Keratinocyte (primary cell): ENCODE measurements at regions not wholly inside any gene's neighbourhood (a gene's known extent, or its start where the extent isn't known, plus 50 kb on each side); places are given as distances from the start of the nearest gene placed in this dataset.

Experiments
- DNase-seq: peaks from one replicate; pipeline ENCODE4 v3.0.0-alpha.2; 2011; ENCODE audit warnings: low read depth, missing footprints, low spot score
- FAIRE-seq: peaks from 2 replicates; lab custom pipeline; 2011; peaks lifted over from hg19 to GRCh38; lab: Jason Lieb, UNC
- H2AFZ ChIP-seq: 2 replicates; pipeline ENCODE4 v1.6.0; 2012; ENCODE audit warnings: low read length, control low read depth, inconsistent platforms; ENCODE audit not compliant: control insufficient read depth
- H3K27ac ChIP-seq: 2 replicates; pipeline ENCODE4 v1.5.1; 2011; ENCODE audit warnings: low read length; ENCODE audit not compliant: control insufficient read depth, insufficient read depth
- H3K27me3 ChIP-seq: 3 replicates; pipeline ENCODE4 v1.6.0; 2011; ENCODE audit warnings: low read length; ENCODE audit not compliant: control insufficient read depth, insufficient read depth; ENCODE audit errors: extremely low read depth
- H3K36me3 ChIP-seq, 2 experiments: 2 replicates in 1 of 2; 3 replicates in 1 of 2; pipeline ENCODE4 v1.5.1; 2011; ENCODE audit warnings: low read length in 2 of 2, mild to moderate bottlenecking in 1 of 2; ENCODE audit not compliant: control insufficient read depth in 2 of 2, insufficient read depth in 2 of 2; ENCODE audit errors: extremely low read depth in 1 of 2
- H3K4me1 ChIP-seq: 3 replicates; pipeline ENCODE4 v1.5.1; 2011; ENCODE audit warnings: low read length; ENCODE audit not compliant: control insufficient read depth, insufficient read depth; ENCODE audit errors: extremely low read depth
- H3K4me2 ChIP-seq: 3 replicates; pipeline ENCODE4 v1.6.0; 2011; ENCODE audit warnings: low read depth, low read length; ENCODE audit not compliant: control insufficient read depth, insufficient read depth; ENCODE audit errors: extremely low read depth
- H3K4me3 ChIP-seq, 3 experiments: fragments of 200-600 bp in 1 of 3; sonication (generic) in 1 of 3; 2 replicates in 2 of 3; 3 replicates in 1 of 3; pipeline ENCODE4 v1.5.1; 2011 to 2016; ENCODE audit warnings: low read length in 3 of 3, mild to moderate bottlenecking in 3 of 3, control low read depth in 2 of 3, inconsistent platforms in 1 of 3, low read depth in 1 of 3, mixed read lengths in 1 of 3, mixed run types in 1 of 3, moderate library complexity in 1 of 3; ENCODE audit not compliant: control insufficient read depth in 2 of 3, insufficient read depth in 2 of 3; ENCODE audit errors: extremely low read depth in 1 of 3
- H3K79me2 ChIP-seq: 2 replicates; pipeline ENCODE4 v1.6.0; 2012; ENCODE audit warnings: low read length; ENCODE audit not compliant: control insufficient read depth, insufficient read depth
- H3K9ac ChIP-seq: 3 replicates; pipeline ENCODE4 v1.6.0; 2011; ENCODE audit warnings: low read length; ENCODE audit not compliant: control insufficient read depth, insufficient read depth; ENCODE audit errors: extremely low read depth
- H3K9me1 ChIP-seq: 3 replicates; pipeline ENCODE4 v1.6.0; 2011; ENCODE audit warnings: low read length; ENCODE audit not compliant: control insufficient read depth, insufficient read depth; ENCODE audit errors: extremely low read depth
- H3K9me3 ChIP-seq: 2 replicates; pipeline ENCODE4 v1.5.1; 2012; ENCODE audit warnings: low read depth, low read length; ENCODE audit not compliant: control insufficient read depth
- H4K20me1 ChIP-seq: 3 replicates; pipeline ENCODE4 v1.6.0; 2011; ENCODE audit warnings: low read length; ENCODE audit not compliant: control insufficient read depth, insufficient read depth; ENCODE audit errors: extremely low read depth
- EZH2 ChIP-seq: IDR thresholded peaks from one replicate; pipeline ENCODE4 v1.6.1; 2012; ENCODE audit warnings: inconsistent platforms, mild to moderate bottlenecking, low read length, moderate library complexity
- dilution Hi-C: fragments of 300-500 bp; cut with MboI; formaldehyde crosslinking; loops from one replicate; pipeline ENCODE4 v1.7.0; 2020; ENCODE audit warnings: low sequenced_read_pairs; ENCODE audit not compliant: extremely low pct_ligation_motif_present
- TF ChIP-seq, protein P1 (sequence below), 3 experiments: IDR thresholded peaks in 1 of 3; conservative IDR thresholded peaks in 1 of 3; optimal IDR thresholded peaks in 1 of 3; 2 replicates in 2 of 3; 3 replicates in 1 of 3; pipeline versions ENCODE3 to v1.5.1; 2011; ENCODE audit warnings: low read length in 3 of 3, mild to moderate bottlenecking in 3 of 3, moderate library complexity in 2 of 3, control low read depth in 1 of 3, inconsistent platforms in 1 of 3; ENCODE audit not compliant: insufficient read depth in 2 of 3; ENCODE audit errors: extremely low read depth in 1 of 3

DNA sequence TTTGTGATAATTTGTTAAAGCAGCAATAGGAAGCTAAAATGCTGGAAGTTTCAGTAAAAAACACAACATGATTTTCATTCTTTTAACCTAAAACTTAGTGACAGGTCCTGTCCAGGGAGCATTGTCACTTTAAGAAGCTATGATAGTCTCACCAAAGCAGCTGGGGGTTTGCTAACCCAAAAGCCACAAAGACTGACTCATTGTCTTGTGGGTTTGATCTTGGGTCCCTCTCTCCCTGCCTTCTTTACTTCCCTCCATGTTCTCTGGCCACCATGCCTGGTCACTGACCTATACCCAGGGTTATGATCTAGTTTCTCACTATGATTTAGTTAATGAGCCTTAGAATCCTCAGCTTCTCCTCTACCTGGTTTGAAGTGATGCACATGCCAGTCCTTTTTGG is 213.5 kb upstream of the PTGFR start:
- no peak for DNase-seq
- Histone ChIP-seq H3K4me3 (no peak overlapping the region), H3K4me2 (no peak overlapping the region), H3K9me1 (no peaks in the 10 kb centered on the region), H3K9me3 (no peaks in the 10 kb centered on the region), H3K4me1 (no peaks in the 10 kb centered on the region), H3K36me3 (no peaks in the 10 kb centered on the region), H3K9ac (no peak overlapping the region), H3K79me2 (no peaks in the 10 kb centered on the region), H3K27ac (no peak overlapping the region), H2AFZ (no peak overlapping the region), H3K27me3 (peaks cover 8% of the 10 kb centered on the region), H4K20me1 (no peaks in the 10 kb centered on the region)
- dilution Hi-C loops: no loop called here
- no peak for TF ChIP-seq EZH2
- TF ChIP-seq, protein P1, sequence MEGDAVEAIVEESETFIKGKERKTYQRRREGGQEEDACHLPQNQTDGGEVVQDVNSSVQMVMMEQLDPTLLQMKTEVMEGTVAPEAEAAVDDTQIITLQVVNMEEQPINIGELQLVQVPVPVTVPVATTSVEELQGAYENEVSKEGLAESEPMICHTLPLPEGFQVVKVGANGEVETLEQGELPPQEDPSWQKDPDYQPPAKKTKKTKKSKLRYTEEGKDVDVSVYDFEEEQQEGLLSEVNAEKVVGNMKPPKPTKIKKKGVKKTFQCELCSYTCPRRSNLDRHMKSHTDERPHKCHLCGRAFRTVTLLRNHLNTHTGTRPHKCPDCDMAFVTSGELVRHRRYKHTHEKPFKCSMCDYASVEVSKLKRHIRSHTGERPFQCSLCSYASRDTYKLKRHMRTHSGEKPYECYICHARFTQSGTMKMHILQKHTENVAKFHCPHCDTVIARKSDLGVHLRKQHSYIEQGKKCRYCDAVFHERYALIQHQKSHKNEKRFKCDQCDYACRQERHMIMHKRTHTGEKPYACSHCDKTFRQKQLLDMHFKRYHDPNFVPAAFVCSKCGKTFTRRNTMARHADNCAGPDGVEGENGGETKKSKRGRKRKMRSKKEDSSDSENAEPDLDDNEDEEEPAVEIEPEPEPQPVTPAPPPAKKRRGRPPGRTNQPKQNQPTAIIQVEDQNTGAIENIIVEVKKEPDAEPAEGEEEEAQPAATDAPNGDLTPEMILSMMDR (optimal IDR thresholded peaks at IDR 0.05 in 1 of 3, IDR thresholded peaks at IDR 0.05 in 1 of 3, conservative IDR thresholded peaks at IDR 0.05 in 1 of 3; ENCODE audit: extremely low read depth in 1 of 3, insufficient read depth in 2 of 3, low read length in 3 of 3): no peak
- peak; percentile 43 for FAIRE-seq

DNA sequence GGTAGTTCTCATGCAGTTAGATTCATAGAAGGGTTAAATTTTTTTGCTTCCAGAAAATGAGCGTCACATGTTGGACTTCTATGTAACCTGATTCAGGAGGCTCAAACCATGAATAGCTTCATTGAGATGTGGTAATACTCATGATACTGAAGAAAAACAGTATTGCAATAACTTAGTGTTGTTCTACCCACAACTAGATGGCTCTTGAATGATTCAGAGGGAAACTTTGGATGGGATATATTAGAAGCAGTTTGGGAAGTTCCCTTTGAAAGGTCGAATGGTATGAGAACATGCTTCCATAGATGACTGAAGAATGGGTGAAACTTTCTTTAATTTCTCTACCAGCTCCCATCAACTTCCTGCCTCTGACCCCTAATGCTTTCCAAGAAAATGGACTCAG is 211.7 kb upstream of the PTGFR start:
- Histone ChIP-seq H3K9ac (no peak overlapping the region), H3K4me3 (no peak overlapping the region), H3K9me3 (no peaks in the 10 kb centered on the region), H3K79me2 (no peaks in the 10 kb centered on the region), H3K4me2 (no peak overlapping the region), H3K27ac (no peak overlapping the region), H3K36me3 (no peaks in the 10 kb centered on the region), H3K4me1 (no peaks in the 10 kb centered on the region), H3K27me3 (peaks cover 8% of the 10 kb centered on the region), H2AFZ (no peak overlapping the region), H4K20me1 (no peaks in the 10 kb centered on the region), H3K9me1 (no peaks in the 10 kb centered on the region)
- DNase-seq (no peak), FAIRE-seq (no peak)
- no peak for TF ChIP-seq EZH2
- TF ChIP-seq, protein P1 (optimal IDR thresholded peaks at IDR 0.05 in 1 of 3, IDR thresholded peaks at IDR 0.05 in 1 of 3, conservative IDR thresholded peaks at IDR 0.05 in 1 of 3; ENCODE audit: extremely low read depth in 1 of 3, insufficient read depth in 2 of 3, low read length in 3 of 3): no peak
- dilution Hi-C loops: no loop called here
